ENCODE measurements at regions not wholly inside any gene's neighbourhood (a gene's known extent, or its start where the extent isn't known, plus 50 kb on each side); places are given as distances from the start of the nearest gene placed in this dataset.
"Not testable (repeated sequence)": the region's sequence is repeated elsewhere in the genome, so short reads cannot be mapped to it uniquely, and the experiment has no call there.

DNA sequence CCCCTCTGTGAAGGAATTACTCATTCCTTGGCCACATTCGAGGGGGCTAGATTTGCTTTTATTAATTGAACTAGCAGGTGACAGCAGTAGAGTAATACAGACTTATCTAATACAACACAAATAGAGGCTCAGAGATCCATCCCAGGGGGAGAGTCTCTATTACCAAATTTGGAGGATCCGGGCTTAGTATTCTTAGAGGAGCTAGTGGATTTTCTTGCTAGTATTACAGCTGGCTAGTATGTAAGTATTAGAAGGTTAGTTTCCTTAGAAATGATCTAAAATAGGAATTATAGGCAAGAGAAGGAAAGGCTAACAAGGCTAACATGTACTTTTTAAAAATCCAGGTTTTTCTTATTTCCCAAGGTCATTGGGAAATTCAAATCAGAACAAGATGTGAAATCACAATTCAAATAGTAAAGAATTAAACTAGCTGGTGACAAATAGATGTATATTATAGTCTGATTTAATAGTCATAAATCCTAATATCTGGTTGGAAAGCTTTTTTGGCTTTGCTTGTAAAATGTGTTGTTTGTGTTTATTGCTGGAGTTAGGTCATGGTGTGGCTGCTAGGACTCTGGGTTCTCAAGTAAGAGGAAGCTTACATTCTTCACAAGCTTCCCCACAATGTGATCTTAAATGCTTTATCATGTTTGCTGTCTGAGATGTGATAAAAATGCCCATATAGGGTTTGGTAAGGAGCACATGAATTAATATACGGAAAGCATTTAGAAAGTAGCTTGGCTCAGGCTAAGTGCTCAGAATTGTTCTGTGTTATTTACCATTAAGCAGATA lies 160.4 kb upstream of the MPDZ start:
- H3K36me3 ChIP-seq (ENCODE audit: control insufficient read depth, insufficient read depth, low read length) = no peaks in the 10 kb centered on the region
- no peaks in the 10 kb centered on the region for H3K27me3 ChIP-seq (replicated peaks; ENCODE audit: control insufficient read depth, insufficient read depth, low read length)
- no peak for DNase-seq (ENCODE audit: extremely low read depth, insufficient read length)
- no peak overlapping the region for H3K4me3 ChIP-seq (replicated peaks; ENCODE audit: low read depth, low read length)
- no peak for TF ChIP-seq CTCF (IDR thresholded peaks at IDR 0.05; ENCODE audit: insufficient read depth, low read length, poor library complexity, severe bottlenecking)

DNA sequence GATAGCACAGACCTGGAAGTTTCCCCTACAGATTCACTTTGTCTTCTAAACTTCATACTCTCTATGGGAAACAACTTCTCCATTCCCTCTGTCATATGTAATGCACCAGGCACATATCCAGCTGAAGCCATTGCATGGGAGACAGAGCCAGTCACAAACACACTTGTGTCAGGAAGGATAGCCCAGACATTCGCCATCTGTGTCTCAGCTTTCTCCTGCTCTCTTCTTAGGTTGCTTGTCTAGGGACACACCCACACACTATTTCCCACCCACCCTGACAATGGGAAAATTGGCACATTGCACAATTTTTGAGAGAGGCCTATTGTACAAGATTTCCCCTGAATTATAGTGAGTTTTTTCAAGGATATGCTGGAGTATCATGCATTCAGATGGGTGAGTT lies 158.4 kb upstream of the MPDZ start:
- DNase-seq (ENCODE audit: extremely low read depth, insufficient read length) = no peak
- Histone ChIP-seq H3K4me3 (replicated peaks; ENCODE audit: low read depth, low read length) (no peak overlapping the region), H3K27me3 (replicated peaks; ENCODE audit: control insufficient read depth, insufficient read depth, low read length) (no peaks in the 10 kb centered on the region), H3K36me3 (ENCODE audit: control insufficient read depth, insufficient read depth, low read length) (no peaks in the 10 kb centered on the region)
- no peak for TF ChIP-seq CTCF (IDR thresholded peaks at IDR 0.05; ENCODE audit: insufficient read depth, low read length, poor library complexity, severe bottlenecking)

GRCh38 chr9:13436591-13436990 lies 157.1 kb upstream of the MPDZ start:
- Histone ChIP-seq H3K36me3 (ENCODE audit: control insufficient read depth, insufficient read depth, low read length) (no peaks in the 10 kb centered on the region), H3K27me3 (replicated peaks; ENCODE audit: control insufficient read depth, insufficient read depth, low read length) (no peaks in the 10 kb centered on the region), H3K4me3 (replicated peaks; ENCODE audit: low read depth, low read length) (no peak overlapping the region)
- TF ChIP-seq CTCF (IDR thresholded peaks at IDR 0.05; ENCODE audit: insufficient read depth, low read length, poor library complexity, severe bottlenecking) = no peak
- DNase-seq (ENCODE audit: extremely low read depth, insufficient read length) = no peak

DNA sequence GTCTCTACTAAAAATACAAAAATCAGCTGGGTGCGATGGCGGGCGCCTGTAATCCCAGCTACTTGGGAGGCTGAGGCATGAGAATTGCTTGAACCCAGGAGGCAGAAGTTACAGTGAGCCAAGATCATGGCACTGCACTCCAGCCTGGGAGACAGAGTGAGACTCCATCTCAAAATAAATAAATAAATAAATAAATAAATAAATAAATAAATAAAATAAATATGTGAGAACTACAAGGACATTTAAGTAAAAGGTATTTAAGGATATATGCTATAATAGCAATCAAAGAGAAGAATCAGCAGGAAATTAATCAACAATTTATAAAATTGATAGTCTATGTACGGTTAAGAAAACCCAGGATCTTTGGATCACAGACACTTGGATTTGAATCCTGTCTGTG lies 154.0 kb upstream of the MPDZ start:
- DNase-seq (ENCODE audit: extremely low read depth, insufficient read length); H3K27me3 ChIP-seq (replicated peaks; ENCODE audit: control insufficient read depth, insufficient read depth, low read length); H3K4me3 ChIP-seq (replicated peaks; ENCODE audit: low read depth, low read length); H3K36me3 ChIP-seq (ENCODE audit: control insufficient read depth, insufficient read depth, low read length): not testable (repeated sequence)

GRCh38 chr9:13432904-13433303 lies 153.4 kb upstream of the MPDZ start:
- Histone ChIP-seq H3K27me3 (replicated peaks; ENCODE audit: control insufficient read depth, insufficient read depth, low read length) (no peaks in the 10 kb centered on the region), H3K4me3 (replicated peaks; ENCODE audit: low read depth, low read length) (no peak overlapping the region), H3K36me3 (ENCODE audit: control insufficient read depth, insufficient read depth, low read length) (no peaks in the 10 kb centered on the region)
- no peak for TF ChIP-seq CTCF (IDR thresholded peaks at IDR 0.05; ENCODE audit: insufficient read depth, low read length, poor library complexity, severe bottlenecking)
- no peak for DNase-seq (ENCODE audit: extremely low read depth, insufficient read length)

GRCh38 chr9:13431692-13432091 lies 152.2 kb upstream of the MPDZ start:
- Histone ChIP-seq H3K27me3 (replicated peaks; ENCODE audit: control insufficient read depth, insufficient read depth, low read length) (no peaks in the 10 kb centered on the region), H3K36me3 (ENCODE audit: control insufficient read depth, insufficient read depth, low read length) (no peaks in the 10 kb centered on the region), H3K4me3 (replicated peaks; ENCODE audit: low read depth, low read length) (no peak overlapping the region)
- DNase-seq (ENCODE audit: extremely low read depth, insufficient read length) = no peak
- TF ChIP-seq CTCF (IDR thresholded peaks at IDR 0.05; ENCODE audit: insufficient read depth, low read length, poor library complexity, severe bottlenecking) = no peak
